DMS153 treated with DMSO at 0.1 percent for 48 hours (cell line): ENCODE measurements at regions not wholly inside any gene's neighbourhood (a gene's known extent, or its start where the extent isn't known, plus 50 kb on each side); places are given as distances from the start of the nearest gene placed in this dataset.
"Not testable (repeated sequence)": the region's sequence is repeated elsewhere in the genome, so short reads cannot be mapped to it uniquely, and the experiment has no call there.

ENCODE experiments used
- DNase-seq: peaks from one replicate; lab custom pipeline; 2025; ENCODE audit not compliant: unreplicated experiment; lab: John Stamatoyannopoulos, UW

- no peak for DNase-seq
Measured at GRCh38 chr12:126974779-126975178, 1292.2 kb upstream of the TMEM132C start.

DNA sequence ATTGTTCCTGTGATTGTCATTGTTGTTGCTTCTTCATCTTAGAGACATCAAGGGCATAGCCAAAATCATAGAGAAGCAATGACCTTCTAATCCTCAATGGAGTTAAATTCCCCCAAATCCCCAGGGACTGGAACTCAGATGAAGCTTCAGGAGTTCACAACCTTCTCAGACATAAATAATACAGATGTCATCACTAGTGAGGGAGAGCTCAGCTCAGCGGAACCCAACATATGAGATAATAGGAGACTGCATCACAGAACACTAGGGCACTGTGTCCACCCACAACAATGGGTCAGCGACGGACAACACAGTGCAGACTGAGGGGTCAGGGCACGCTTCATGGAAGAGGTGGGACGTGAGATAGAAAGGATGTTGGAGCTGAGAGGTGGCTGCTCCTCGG lies 1290.4 kb upstream of the TMEM132C start:
- no peak for DNase-seq

DNA sequence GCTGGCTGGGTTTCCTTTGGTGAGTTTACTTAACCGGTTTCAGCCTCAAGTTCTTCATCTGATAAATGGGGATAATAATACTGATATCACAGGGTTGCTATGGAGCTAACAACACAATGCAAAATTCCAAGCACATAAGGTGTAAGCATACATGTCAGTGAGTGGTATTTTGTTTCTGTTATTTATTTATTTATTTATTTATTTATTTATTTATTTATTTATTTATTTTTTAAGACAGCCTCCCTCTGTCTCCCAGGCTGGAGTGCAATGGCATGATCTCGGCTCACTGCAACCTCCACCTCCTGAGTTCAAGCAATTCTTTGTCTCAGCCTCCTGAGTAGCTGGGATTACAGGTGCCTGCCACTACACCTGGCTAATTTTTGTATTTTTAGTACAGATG lies 1287.4 kb upstream of the TMEM132C start:
- DNase-seq = not testable (repeated sequence)

DNA sequence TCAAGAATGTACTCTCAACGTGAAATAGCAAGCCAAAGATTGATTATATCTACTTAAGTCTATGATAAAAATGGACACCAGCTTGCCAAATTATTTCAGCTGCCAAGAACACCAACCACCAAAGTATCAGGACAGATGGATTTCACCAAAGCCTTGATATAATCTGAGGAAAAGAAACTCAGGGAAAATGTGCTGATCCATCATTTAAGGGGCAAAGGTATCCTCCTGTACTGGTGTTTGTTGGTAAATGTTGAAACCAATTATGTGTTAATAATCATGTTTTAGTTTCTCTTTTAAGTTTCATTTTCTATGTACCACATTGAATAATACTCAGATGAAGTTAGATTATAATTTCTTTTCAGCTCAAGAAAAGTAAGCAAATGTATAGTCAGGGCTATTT lies 1284.3 kb upstream of the TMEM132C start:
- DNase-seq = no peak

DNA sequence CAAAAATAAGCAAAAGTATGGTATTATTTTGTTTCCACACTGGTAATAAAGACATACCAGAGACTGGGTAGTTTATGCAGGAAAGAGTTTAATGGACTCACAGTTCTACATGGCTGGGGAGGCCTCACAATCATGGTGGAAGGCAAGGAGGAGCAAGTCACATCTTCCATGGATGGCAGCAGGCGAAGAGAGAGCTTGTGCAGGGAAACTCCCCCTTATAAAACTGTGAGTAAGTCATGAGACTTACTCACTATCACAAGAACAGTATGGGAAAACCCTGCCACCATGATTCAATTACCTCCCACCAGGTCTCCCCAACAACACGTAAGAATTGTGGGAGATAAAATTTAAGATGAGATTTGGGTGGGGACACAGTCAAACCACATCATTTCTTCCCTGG lies 1283.2 kb upstream of the TMEM132C start:
- not testable (repeated sequence) for DNase-seq

GRCh38 chr12:126985663-126986062 lies 1281.3 kb upstream of the TMEM132C start:
- DNase-seq = not testable (repeated sequence)

DNA sequence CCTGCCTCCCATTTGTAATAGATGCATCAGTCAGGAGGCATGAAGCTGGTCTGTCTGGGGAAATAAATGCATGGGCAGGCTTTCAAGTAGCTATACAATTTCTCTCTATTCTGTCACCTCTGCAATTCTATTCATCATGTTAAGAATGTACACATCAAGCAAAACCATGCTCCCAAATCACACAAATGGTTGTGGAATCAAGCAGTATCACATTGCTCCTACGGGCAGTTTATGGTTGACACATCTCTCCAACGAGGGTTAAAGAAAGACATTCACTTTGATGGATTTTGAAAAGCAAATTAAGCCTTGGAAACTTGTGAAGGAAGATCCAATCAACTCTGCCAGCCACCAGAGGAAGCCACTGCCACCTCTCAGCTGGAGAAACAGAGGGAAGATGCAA lies 1277.4 kb upstream of the TMEM132C start:
- DNase-seq = no peak

DNA sequence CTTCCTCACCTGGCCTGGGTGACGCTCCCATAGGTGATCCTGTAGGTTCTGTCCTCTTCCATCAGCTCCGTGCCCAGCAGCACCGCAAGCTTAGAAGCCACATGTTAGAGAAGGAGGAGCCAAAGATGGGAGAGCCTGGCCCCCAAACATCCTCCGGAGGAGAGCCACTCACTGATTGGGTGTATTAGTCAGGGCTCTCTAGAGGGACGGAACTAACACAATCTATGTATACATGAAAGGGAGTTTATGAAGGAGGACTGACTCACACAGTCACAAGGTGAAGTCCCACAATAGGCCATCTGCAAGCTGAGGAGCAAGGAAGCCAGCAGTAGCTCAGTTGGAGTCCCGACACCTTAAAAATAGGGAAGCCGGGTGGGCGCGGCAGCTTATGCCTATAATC lies 1273.1 kb upstream of the TMEM132C start:
- no peak for DNase-seq

GRCh38 chr12:126994599-126994998 lies 1272.4 kb upstream of the TMEM132C start:
- no peak for DNase-seq

DNA sequence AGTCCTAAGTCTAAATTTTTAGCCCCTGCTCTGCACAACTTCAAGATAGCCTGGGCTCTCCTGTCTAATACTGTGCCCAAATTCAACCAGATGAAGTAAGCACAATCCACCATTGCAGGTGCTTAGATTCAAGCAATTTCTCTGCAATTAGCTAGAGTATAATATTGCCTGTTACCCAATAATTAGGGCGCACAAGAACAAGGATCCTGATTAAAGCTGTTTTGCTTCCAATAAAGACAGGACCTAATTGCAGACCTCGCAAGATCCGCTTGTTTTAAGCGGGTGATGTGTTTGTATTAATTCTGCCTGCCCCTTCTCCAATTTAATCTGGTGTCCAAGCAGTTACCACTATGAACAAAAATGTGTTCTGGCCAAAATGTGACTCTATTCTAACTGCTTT lies 1268.9 kb upstream of the TMEM132C start:
- DNase-seq = no peak

GRCh38 chr12:126998747-126999285 lies 1268.2 kb upstream of the TMEM132C start:
- no peak for DNase-seq

GRCh38 chr12:126999352-126999751 lies 1267.6 kb upstream of the TMEM132C start:
- no peak for DNase-seq

DNA sequence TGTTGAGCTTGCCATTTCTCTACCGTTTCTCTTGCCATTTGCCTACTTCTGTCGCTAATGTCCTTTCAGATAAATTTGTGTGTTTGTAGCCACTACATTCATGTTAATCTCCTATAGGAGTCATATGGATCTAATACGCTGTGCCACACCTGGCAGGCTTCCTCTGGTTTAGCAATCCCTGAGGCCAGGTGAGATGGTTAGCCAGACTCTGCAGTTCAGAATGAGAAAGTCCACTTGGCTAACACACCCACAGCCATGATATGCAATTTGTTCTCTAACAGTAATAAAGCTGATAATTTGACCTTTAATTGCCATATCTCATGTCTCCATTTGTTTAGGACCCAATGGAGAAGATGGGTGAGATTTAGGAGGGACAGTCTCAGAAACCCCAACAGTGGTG lies 1261.6 kb upstream of the TMEM132C start:
- DNase-seq = no peak

DNA sequence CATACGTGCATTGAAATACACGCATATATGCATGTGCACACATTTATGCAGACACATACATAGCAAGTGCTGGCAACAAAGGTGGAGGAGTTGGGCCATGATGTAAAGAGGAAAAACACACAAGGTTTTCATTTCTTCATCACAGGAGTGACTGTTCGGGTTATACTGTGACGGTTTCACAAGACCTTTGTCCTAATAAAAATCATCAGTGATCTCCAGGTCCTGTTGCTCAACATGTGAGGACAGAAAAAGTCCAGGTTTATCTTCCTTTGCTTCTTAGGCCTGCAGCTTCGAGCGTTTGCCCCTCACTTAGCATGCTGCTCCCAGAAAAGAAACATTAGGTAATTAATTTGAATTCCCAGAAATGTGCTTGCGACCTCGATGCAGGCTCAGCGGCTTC lies 1260.0 kb upstream of the TMEM132C start:
- DNase-seq = no peak

GRCh38 chr12:127008755-127009403 lies 1258.1 kb upstream of the TMEM132C start:
- DNase-seq = no peak

- no peak for DNase-seq
Measured at GRCh38 chr12:127012109-127012508, 1254.9 kb upstream of the TMEM132C start.

DNA sequence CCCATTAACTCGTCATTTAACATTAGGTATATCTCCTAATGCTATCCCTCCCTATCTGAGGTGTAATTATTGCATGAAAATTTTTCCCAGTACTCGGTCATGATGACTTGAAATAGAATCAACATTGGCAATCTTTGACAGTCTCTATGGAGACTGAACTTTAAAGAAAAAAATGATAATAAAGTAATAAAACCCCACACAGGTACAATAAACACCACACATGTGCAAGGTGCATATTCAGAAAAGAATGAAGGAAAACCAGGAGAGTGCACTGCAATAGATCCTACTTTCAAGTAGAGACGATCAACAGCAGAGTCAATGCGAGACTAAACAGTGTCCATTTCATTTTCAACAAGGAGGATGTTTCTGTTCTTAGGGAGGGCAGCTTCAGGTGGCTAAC lies 1253.8 kb upstream of the TMEM132C start:
- DNase-seq = no peak

GRCh38 chr12:127014079-127014478 lies 1252.9 kb upstream of the TMEM132C start:
- DNase-seq = no peak

DNA sequence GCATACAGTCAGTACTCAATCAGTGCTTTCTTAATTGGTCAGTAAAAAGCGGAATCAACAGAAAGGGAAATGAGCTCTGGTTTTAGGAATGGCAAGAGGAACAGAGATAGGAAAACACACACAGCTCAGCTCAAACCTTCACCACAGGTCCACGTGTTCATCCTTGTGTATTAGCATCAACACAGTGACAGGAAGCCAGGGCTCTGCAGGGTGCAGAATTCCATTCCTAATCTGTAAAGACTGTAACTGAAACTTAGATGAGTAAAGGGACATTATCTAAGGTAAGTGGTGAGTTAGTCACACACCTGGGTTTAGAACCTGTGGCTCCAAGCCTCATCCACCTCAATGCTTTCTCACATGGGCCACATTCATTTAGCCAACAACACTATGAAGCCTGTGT lies 1242.2 kb upstream of the TMEM132C start:
- no peak for DNase-seq

GRCh38 chr12:127025545-127025944 lies 1241.4 kb upstream of the TMEM132C start:
- no peak for DNase-seq

DNA sequence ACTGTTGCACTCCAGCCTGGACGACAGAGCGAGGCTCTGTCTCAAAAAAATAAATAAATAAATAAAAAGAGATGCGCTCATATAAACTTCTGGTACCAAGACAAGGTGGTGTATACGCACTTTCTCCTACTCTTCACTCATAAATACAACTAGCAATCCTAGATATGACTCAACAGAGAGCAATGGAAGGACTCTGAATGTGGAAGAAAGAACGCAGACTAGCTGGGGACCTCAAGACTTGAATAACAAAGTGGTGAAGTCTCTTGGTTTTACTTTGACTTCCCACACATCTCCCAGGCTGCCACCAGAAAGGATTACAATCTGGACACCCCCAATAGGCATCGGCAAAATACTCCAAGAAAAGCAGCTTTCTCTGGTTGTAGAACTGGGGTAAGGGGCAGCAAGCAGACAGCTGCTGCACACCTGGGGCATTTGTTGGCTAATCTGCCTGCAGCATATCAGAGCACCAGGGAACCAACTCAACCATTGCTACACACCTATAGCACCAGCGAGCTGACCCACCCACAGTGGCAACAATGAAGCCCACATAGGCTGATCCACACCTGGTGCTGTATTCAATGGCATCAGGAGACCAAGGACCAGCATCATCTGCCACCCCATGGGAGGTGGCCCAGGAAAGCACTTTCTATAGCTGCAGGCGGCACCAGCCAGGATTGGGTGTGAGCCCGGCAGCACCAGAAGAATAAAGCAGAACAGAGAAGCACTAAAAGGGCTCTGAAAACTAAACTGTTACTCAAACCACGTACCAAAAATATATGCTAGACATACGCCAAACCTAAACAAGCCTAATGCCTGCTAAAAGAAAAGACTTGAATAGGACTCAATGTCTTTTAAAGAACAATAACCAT lies 1231.7 kb upstream of the TMEM132C start:
- DNase-seq = no peak

GRCh38 chr12:127038152-127038551 lies 1228.8 kb upstream of the TMEM132C start:
- no peak for DNase-seq
